ENCODE measurements at regions not wholly inside any gene's neighbourhood (a gene's known extent, or its start where the extent isn't known, plus 50 kb on each side); places are given as distances from the start of the nearest gene placed in this dataset.

GRCh38 chr20:11980263-11980662 lies 62.6 kb downstream of the BTBD3 start:
- TF ChIP-seq ARNT (IDR thresholded peaks at IDR 0.05) (no peak), HDGF (IDR thresholded peaks at IDR 0.05; ENCODE audit: borderline replicate concordance) (no peak), SP1 (IDR thresholded peaks at IDR 0.05) (no peak), ZNF384 (IDR thresholded peaks at IDR 0.05) (no peak), FOXM1 (IDR thresholded peaks at IDR 0.05; ENCODE audit: borderline replicate concordance) (no peak), TARDBP (IDR thresholded peaks at IDR 0.05) (no peak), SUZ12 (IDR thresholded peaks at IDR 0.05) (no peak), NFRKB (IDR thresholded peaks at IDR 0.05) (no peak)

Data from HEK293T (cell line).